ENCODE measurements at regions not wholly inside any gene's neighbourhood (a gene's known extent, or its start where the extent isn't known, plus 50 kb on each side); places are given as distances from the start of the nearest gene placed in this dataset.

GRCh38 chr4:58254291-58254690 is 1144.1 kb upstream of the IGFBP7 start:
- no peak overlapping the region for H3K4me3 ChIP-seq
- no peaks in the 10 kb centered on the region for H3K4me1 ChIP-seq
- no peak overlapping the region for H3K27ac ChIP-seq
- no peak for DNase-seq (ENCODE audit: extremely low spot score in 2 of 2)
- H3K27me3 ChIP-seq: no peaks in the 10 kb centered on the region
- TF ChIP-seq POLR2AphosphoS5 (IDR thresholded peaks at IDR 0.05; ENCODE audit: insufficient read depth in 1 of 2, low read depth in 1 of 2): no peak
- no peak for TF ChIP-seq POLR2A (IDR thresholded peaks at IDR 0.05)
- no peak for TF ChIP-seq CTCF (IDR thresholded peaks at IDR 0.05)
- no peaks in the 10 kb centered on the region for H3K9me3 ChIP-seq
- H3K36me3 ChIP-seq: no peaks in the 10 kb centered on the region
- intact Hi-C loops (cut with DNase I): no loop called here

GRCh38 chr4:58252656-58253055 is 1142.5 kb upstream of the IGFBP7 start:
- Histone ChIP-seq H3K36me3 (no peaks in the 10 kb centered on the region), H3K27me3 (no peaks in the 10 kb centered on the region), H3K4me3 (no peak overlapping the region), H3K4me1 (no peaks in the 10 kb centered on the region), H3K27ac (no peak overlapping the region), H3K9me3 (no peaks in the 10 kb centered on the region)
- DNase-seq (ENCODE audit: extremely low spot score in 2 of 2): no peak
- intact Hi-C loops (cut with DNase I): no loop called here
- TF ChIP-seq POLR2AphosphoS5 (IDR thresholded peaks at IDR 0.05; ENCODE audit: insufficient read depth in 1 of 2, low read depth in 1 of 2): no peak
- TF ChIP-seq CTCF (IDR thresholded peaks at IDR 0.05): no peak
- TF ChIP-seq POLR2A (IDR thresholded peaks at IDR 0.05): no peak

DNA sequence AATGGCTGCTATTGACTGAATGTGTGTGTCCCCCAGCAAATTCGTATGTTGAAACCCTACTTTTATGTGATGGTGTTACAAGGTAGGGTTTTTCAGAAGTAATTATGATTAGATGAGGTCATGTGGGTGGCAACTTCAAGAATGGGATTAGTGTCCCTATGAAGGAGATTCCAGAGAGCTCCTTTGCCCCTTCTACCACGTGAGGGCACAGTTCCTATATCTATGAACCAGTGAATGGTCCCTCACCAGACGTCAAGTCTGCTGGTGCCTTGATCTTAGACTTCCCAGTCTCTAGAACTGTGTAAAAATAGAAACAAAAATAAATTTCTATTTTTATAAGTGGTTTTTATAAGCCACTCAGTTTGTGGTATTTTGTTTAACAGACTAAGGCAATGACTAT is 1137.6 kb upstream of the IGFBP7 start:
- Histone ChIP-seq H3K36me3 (no peaks in the 10 kb centered on the region), H3K27ac (no peak overlapping the region), H3K27me3 (no peaks in the 10 kb centered on the region), H3K4me3 (no peak overlapping the region), H3K9me3 (no peaks in the 10 kb centered on the region), H3K4me1 (no peaks in the 10 kb centered on the region)
- DNase-seq (ENCODE audit: extremely low spot score in 2 of 2): no peak
- TF ChIP-seq CTCF (IDR thresholded peaks at IDR 0.05) (no peak), POLR2A (IDR thresholded peaks at IDR 0.05) (no peak), POLR2AphosphoS5 (IDR thresholded peaks at IDR 0.05; ENCODE audit: insufficient read depth in 1 of 2, low read depth in 1 of 2) (no peak)
- intact Hi-C loops (cut with DNase I): no loop called here

DNA sequence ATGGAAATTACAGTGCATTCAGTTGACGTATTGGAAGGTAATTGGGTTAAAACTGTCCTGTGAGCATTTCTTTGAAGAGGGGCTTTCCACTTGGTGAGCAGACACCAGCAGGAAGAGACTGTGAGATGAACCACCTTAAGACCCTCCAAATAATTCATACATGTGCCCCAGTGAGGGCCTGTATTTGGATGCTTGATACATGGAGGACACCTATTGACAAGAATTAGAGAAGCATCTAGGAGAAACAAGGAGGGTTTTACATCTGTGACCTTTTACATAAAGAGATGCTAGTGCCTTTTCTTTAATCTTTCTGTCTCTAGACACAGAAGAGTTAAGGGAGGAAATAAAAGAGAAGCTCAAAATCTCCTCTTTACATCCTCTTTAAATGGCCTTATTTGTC is 1115.3 kb upstream of the IGFBP7 start:
- TF ChIP-seq POLR2A (IDR thresholded peaks at IDR 0.05) (no peak), POLR2AphosphoS5 (IDR thresholded peaks at IDR 0.05; ENCODE audit: insufficient read depth in 1 of 2, low read depth in 1 of 2) (no peak)
- Histone ChIP-seq H3K27me3 (no peaks in the 10 kb centered on the region), H3K4me1 (no peaks in the 10 kb centered on the region), H3K9me3 (no peaks in the 10 kb centered on the region), H3K27ac (no peak overlapping the region), H3K36me3 (no peaks in the 10 kb centered on the region), H3K4me3 (no peak overlapping the region)
- DNase-seq (ENCODE audit: extremely low spot score in 2 of 2): no peak
- intact Hi-C loops (cut with DNase I): no loop called here

DNA sequence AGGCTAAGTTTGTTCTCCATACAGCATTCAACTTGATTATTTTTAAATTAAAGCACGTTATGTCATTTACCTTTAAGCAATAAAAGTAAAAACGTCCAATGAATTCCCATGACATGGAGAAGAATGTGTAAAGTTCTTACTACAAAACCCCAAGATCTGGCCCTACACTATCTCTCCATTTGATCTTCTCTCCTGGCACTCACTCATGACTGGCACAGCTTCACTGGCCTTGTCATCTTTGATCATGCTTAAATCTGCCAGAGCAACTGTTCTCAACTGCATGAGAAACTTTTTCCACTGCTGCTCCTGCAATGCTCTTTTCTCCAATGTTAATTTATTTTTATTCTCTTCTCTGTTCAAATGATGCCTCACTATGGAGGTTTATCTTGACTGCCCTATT is 1109.0 kb upstream of the IGFBP7 start:
- Histone ChIP-seq H3K9me3 (no peaks in the 10 kb centered on the region), H3K27me3 (no peaks in the 10 kb centered on the region), H3K27ac (no peak overlapping the region), H3K36me3 (no peaks in the 10 kb centered on the region), H3K4me3 (no peak overlapping the region), H3K4me1 (no peaks in the 10 kb centered on the region)
- intact Hi-C loops (cut with DNase I): no loop called here
- no peak for TF ChIP-seq CTCF (IDR thresholded peaks at IDR 0.05)
- no peak for TF ChIP-seq POLR2AphosphoS5 (IDR thresholded peaks at IDR 0.05; ENCODE audit: insufficient read depth in 1 of 2, low read depth in 1 of 2)
- no peak for TF ChIP-seq POLR2A (IDR thresholded peaks at IDR 0.05)
- DNase-seq (ENCODE audit: extremely low spot score in 2 of 2): no peak

- Histone ChIP-seq H3K9me3 (no peaks in the 10 kb centered on the region), H3K27me3 (no peaks in the 10 kb centered on the region), H3K4me3 (no peak overlapping the region), H3K27ac (no peak overlapping the region), H3K4me1 (no peaks in the 10 kb centered on the region), H3K36me3 (no peaks in the 10 kb centered on the region)
- TF ChIP-seq CTCF (IDR thresholded peaks at IDR 0.05): no peak
- no peak for TF ChIP-seq POLR2A (IDR thresholded peaks at IDR 0.05)
- TF ChIP-seq POLR2AphosphoS5 (IDR thresholded peaks at IDR 0.05; ENCODE audit: insufficient read depth in 1 of 2, low read depth in 1 of 2): no peak
- intact Hi-C loops (cut with DNase I): no loop called here
- no peak for DNase-seq (ENCODE audit: extremely low spot score in 2 of 2)
Measured at GRCh38 chr4:58216461-58216860, 1106.3 kb upstream of the IGFBP7 start.
